HCT116 (cell line): ENCODE measurements at regions not wholly inside any gene's neighbourhood (a gene's known extent, or its start where the extent isn't known, plus 50 kb on each side); places are given as distances from the start of the nearest gene placed in this dataset.

Experiments
- ATAC-seq: fragments of 200-7000 bp; cut with Tn5 transposase; 2 replicates; pipeline ENCODE4 v1.9.1; 2020; ENCODE audit warnings: mild to moderate bottlenecking, moderate library complexity
- BruUV-seq: library from RNA; stranded (reverse); fragments of 400-500 nt; replicated peaks from 2 replicates; lab custom pipeline; 2021; lab: Mats Ljungman, UMichigan
- CTCF ChIA-PET: fragments of 300-600 bp; sonication (Branson Sonifier 250); formaldehyde crosslinking; loops from one replicate; lab custom pipeline; 2021; ENCODE audit warnings: antibody characterized with exemption; lab: Charles Lee
- POLR2A ChIA-PET: fragments of 300-600, 350-600 bp; sonication (Branson Sonifier 250); formaldehyde crosslinking; loops from one replicate; lab custom pipeline; 2021; ENCODE audit warnings: antibody characterized with exemption; lab: Charles Lee
- RAD21 ChIA-PET, 2 experiments: fragments of 300-600 bp; sonication (Branson Sonifier 250); formaldehyde crosslinking; loops; one replicate each; lab custom pipeline; 2023; ENCODE audit warnings: low total read pairs in 2 of 2; ENCODE audit not compliant: uncharacterized antibody in 2 of 2, unreplicated experiment in 2 of 2, low non-redundant PET in 1 of 2; lab: Charles Lee
- DNase-seq: peaks from one replicate; pipeline ENCODE4 v3.0.0-alpha.2; 2010; ENCODE audit warnings: low read depth, low spot score
- H2AFZ ChIP-seq: fragments of 200-600 bp; shearing (Covaris generic), sonication (generic); 2 replicates; pipeline ENCODE4 v1.6.1; 2017; ENCODE audit warnings: low read depth, mixed run types, mixed read lengths, antibody characterized with exemption, low read length; ENCODE audit not compliant: poor library complexity, severe bottlenecking
- H3K27ac ChIP-seq: 2 replicates; pipeline ENCODE4 v1.5.1; 2012; ENCODE audit warnings: low read depth, low read length
- H3K27me3 ChIP-seq: fragments of 200-600 bp; sonication (generic); 2 replicates; pipeline ENCODE4 v1.6.1; 2016; ENCODE audit warnings: mixed run types, low read length, mixed read lengths; ENCODE audit not compliant: insufficient read depth
- H3K36me3 ChIP-seq, 2 experiments: fragments of 200-500 bp in 1 of 2; fragments of 200-600 bp in 1 of 2; sonication (Bioruptor generic) in 1 of 2; sonication (generic) in 1 of 2; 2 replicates each; pipeline versions ENCODE4 v1.5.1 to v1.6.1; 2014 to 2016; ENCODE audit warnings: low read length in 2 of 2, inconsistent platforms in 1 of 2, mixed read lengths in 1 of 2, mixed run types in 1 of 2; ENCODE audit not compliant: insufficient read depth in 2 of 2, control insufficient read depth in 1 of 2
- H3K4me1 ChIP-seq, 2 experiments: fragments of 200-600 bp in 1 of 2; sonication (generic) in 1 of 2; 2 replicates each; pipeline versions ENCODE4 v1.5.1 to v1.6.1; 2012 to 2017; ENCODE audit warnings: low read length in 2 of 2, inconsistent platforms in 1 of 2, mild to moderate bottlenecking in 1 of 2, mixed read lengths in 1 of 2, mixed run types in 1 of 2, moderate library complexity in 1 of 2; ENCODE audit not compliant: insufficient read depth in 2 of 2, control insufficient read depth in 1 of 2
- H3K4me2 ChIP-seq: fragments of 200-600 bp; sonication (generic); 2 replicates; pipeline ENCODE4 v1.6.1; 2017; ENCODE audit warnings: mixed run types, low read length, mixed read lengths
- H3K4me3 ChIP-seq, 2 experiments: fragments of 200-600 bp in 1 of 2; sonication (generic) in 1 of 2; replicated peaks in 1 of 2; 2 replicates each; pipeline ENCODE4 v1.5.1; 2011 to 2016; ENCODE audit warnings: low read length in 2 of 2, control low read depth in 1 of 2, low read depth in 1 of 2, mild to moderate bottlenecking in 1 of 2, mixed read lengths in 1 of 2, mixed run types in 1 of 2
- H3K79me2 ChIP-seq: fragments of 200-600 bp; sonication (generic); 2 replicates; pipeline ENCODE4 v1.6.1; 2017; ENCODE audit warnings: mild to moderate bottlenecking, mixed run types, low read length, moderate library complexity, mixed read lengths; ENCODE audit not compliant: insufficient read depth
- H3K9ac ChIP-seq: fragments of 200-600 bp; sonication (generic); 2 replicates; pipeline ENCODE4 v1.6.1; 2016; ENCODE audit warnings: low read length, mixed read lengths
- H3K9me2 ChIP-seq: fragments of 200-600 bp; sonication (generic), shearing (Covaris generic); 2 replicates; pipeline ENCODE4 v1.6.1; 2017; ENCODE audit warnings: mixed run types, mild to moderate bottlenecking, moderate library complexity; ENCODE audit not compliant: insufficient read depth
- H3K9me3 ChIP-seq, 2 experiments: fragments of 200-500 bp in 1 of 2; fragments of 200-600 bp in 1 of 2; sonication (Bioruptor generic) in 1 of 2; sonication (generic) in 1 of 2; 2 replicates each; pipeline ENCODE4 v1.6.1; 2014 to 2017; ENCODE audit warnings: low read length in 2 of 2, mixed read lengths in 2 of 2, inconsistent platforms in 1 of 2, low read depth in 1 of 2, mild to moderate bottlenecking in 1 of 2, mixed run types in 1 of 2, moderate library complexity in 1 of 2; ENCODE audit not compliant: control insufficient read depth in 1 of 2, insufficient read depth in 1 of 2
- H4K20me1 ChIP-seq: fragments of 200-600 bp; sonication (generic), shearing (Covaris generic); 2 replicates; pipeline ENCODE4 v1.6.1; 2017; ENCODE audit warnings: mixed run types, mild to moderate bottlenecking, moderate library complexity; ENCODE audit not compliant: insufficient read depth
- ATF3 ChIP-seq: IDR thresholded peaks from 2 replicates; pipeline ENCODE4 v1.6.1; 2012
- ELF1 ChIP-seq: IDR thresholded peaks from 2 replicates; pipeline ENCODE4 v1.6.1; 2012; ENCODE audit warnings: low read depth, borderline replicate concordance
- EZH2 ChIP-seq: fragments of 200-600 bp; sonication (generic); IDR thresholded peaks from 2 replicates; pipeline ENCODE4 v1.6.1; 2017; ENCODE audit warnings: antibody characterized with exemption, mixed run types
- FOSL1 ChIP-seq: IDR thresholded peaks from 2 replicates; pipeline ENCODE4 v1.6.1; 2012; ENCODE audit warnings: low read depth
- JUND ChIP-seq: IDR thresholded peaks from 2 replicates; pipeline ENCODE4 v1.6.1; 2012
- RAD21 ChIP-seq: IDR thresholded peaks from 2 replicates; pipeline ENCODE4 v1.6.1; 2012; ENCODE audit warnings: low read depth, mild to moderate bottlenecking
- SP1 ChIP-seq: IDR thresholded peaks from 2 replicates; pipeline ENCODE4 v1.6.1; 2012; ENCODE audit warnings: low read depth
- SRF ChIP-seq: IDR thresholded peaks from 2 replicates; pipeline ENCODE4 v1.6.1; 2012; ENCODE audit warnings: low read depth
- TCF7L2 ChIP-seq: IDR thresholded peaks from 2 replicates; pipeline ENCODE4 v1.7.0; 2011; ENCODE audit warnings: borderline replicate concordance, inconsistent platforms; ENCODE audit not compliant: insufficient read depth, insufficient read length; ENCODE audit errors: extremely low read depth
- ZFX ChIP-seq: fragments of 450-650 bp; IDR thresholded peaks from 2 replicates; pipeline ENCODE4 v1.6.1; 2017
- intact Hi-C: fragments of 100-400 bp; cut with micrococcal nuclease; formaldehyde crosslinking; loops from 2 replicates; pipeline ENCODE4 v1.10.0; 2022
- TF ChIP-seq, protein P1 (sequence below): IDR thresholded peaks from 2 replicates; pipeline ENCODE4 v1.6.1; 2011; ENCODE audit warnings: mild to moderate bottlenecking, low read length, moderate library complexity; ENCODE audit not compliant: insufficient replicate concordance; ENCODE audit errors: extremely low read depth
- TF ChIP-seq, protein P2 (sequence below): IDR thresholded peaks from 2 replicates; pipeline ENCODE4 v1.6.1; 2012; ENCODE audit warnings: low read depth

GRCh38 chr21:15543473-15543872 is 186.3 kb upstream of the USP25 start:
- Histone ChIP-seq H4K20me1 (no peaks in the 10 kb centered on the region), H3K27ac (no peak overlapping the region), H3K79me2 (no peaks in the 10 kb centered on the region), H3K9ac (no peak overlapping the region), H3K4me1 (no peaks in the 10 kb centered on the region), H3K27me3 (no peaks in the 10 kb centered on the region), H3K36me3 (no peaks in the 10 kb centered on the region), H3K4me3 (no peak overlapping the region), H3K4me2 (no peak overlapping the region), H2AFZ (no peak overlapping the region), H3K9me3 (no peaks in the 10 kb centered on the region), H3K9me2 (no peaks in the 10 kb centered on the region)
- intact Hi-C loops, result no loop called here
- ChIA-PET POLR2A (no interaction called here), RAD21 (no interaction called here), CTCF (no interaction called here)
- ATAC-seq (no peak), DNase-seq (no peak)
- TF ChIP-seq JUND (no peak), ATF3 (no peak), RAD21 (no peak), ZFX (no peak), EZH2 (no peak), FOSL1 (no peak), SRF (no peak), ELF1 (no peak), SP1 (no peak), TCF7L2 (no peak)
- TF ChIP-seq, protein P1, sequence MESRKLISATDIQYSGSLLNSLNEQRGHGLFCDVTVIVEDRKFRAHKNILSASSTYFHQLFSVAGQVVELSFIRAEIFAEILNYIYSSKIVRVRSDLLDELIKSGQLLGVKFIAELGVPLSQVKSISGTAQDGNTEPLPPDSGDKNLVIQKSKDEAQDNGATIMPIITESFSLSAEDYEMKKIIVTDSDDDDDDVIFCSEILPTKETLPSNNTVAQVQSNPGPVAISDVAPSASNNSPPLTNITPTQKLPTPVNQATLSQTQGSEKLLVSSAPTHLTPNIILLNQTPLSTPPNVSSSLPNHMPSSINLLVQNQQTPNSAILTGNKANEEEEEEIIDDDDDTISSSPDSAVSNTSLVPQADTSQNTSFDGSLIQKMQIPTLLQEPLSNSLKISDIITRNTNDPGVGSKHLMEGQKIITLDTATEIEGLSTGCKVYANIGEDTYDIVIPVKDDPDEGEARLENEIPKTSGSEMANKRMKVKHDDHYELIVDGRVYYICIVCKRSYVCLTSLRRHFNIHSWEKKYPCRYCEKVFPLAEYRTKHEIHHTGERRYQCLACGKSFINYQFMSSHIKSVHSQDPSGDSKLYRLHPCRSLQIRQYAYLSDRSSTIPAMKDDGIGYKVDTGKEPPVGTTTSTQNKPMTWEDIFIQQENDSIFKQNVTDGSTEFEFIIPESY, result no peak
- TF ChIP-seq, protein P2, sequence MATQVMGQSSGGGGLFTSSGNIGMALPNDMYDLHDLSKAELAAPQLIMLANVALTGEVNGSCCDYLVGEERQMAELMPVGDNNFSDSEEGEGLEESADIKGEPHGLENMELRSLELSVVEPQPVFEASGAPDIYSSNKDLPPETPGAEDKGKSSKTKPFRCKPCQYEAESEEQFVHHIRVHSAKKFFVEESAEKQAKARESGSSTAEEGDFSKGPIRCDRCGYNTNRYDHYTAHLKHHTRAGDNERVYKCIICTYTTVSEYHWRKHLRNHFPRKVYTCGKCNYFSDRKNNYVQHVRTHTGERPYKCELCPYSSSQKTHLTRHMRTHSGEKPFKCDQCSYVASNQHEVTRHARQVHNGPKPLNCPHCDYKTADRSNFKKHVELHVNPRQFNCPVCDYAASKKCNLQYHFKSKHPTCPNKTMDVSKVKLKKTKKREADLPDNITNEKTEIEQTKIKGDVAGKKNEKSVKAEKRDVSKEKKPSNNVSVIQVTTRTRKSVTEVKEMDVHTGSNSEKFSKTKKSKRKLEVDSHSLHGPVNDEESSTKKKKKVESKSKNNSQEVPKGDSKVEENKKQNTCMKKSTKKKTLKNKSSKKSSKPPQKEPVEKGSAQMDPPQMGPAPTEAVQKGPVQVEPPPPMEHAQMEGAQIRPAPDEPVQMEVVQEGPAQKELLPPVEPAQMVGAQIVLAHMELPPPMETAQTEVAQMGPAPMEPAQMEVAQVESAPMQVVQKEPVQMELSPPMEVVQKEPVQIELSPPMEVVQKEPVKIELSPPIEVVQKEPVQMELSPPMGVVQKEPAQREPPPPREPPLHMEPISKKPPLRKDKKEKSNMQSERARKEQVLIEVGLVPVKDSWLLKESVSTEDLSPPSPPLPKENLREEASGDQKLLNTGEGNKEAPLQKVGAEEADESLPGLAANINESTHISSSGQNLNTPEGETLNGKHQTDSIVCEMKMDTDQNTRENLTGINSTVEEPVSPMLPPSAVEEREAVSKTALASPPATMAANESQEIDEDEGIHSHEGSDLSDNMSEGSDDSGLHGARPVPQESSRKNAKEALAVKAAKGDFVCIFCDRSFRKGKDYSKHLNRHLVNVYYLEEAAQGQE, result no peak
- no TSS peak for BruUV-seq
